Stimulated activated memory B cell treated with anti-CD40 and anti-IgM and Interleukin-4, amounts not matched to agents 10 μg/mL and 1 μg/mL and 100 μg/mL, for 72 hours (primary cell): ENCODE measurements at regions not wholly inside any gene's neighbourhood (a gene's known extent, or its start where the extent isn't known, plus 50 kb on each side); places are given as distances from the start of the nearest gene placed in this dataset.

ENCODE experiments used
- ATAC-seq: fragments of 150-1000 bp; cut with Tn5 transposase; 2 replicates; pipeline ENCODE4 v1.10.0; 2021
- H3K27ac Mint-ChIP-seq: one replicate; pipeline ENCODE4 v1.8.0; 2022; ENCODE audit warnings: mild to moderate bottlenecking, mixed read lengths
- H3K27me3 Mint-ChIP-seq: one replicate; pipeline ENCODE4 v1.8.0; 2022; ENCODE audit warnings: mixed read lengths
- H3K36me3 Mint-ChIP-seq: one replicate; pipeline ENCODE4 v1.8.0; 2022; ENCODE audit warnings: mixed read lengths
- H3K4me1 Mint-ChIP-seq: one replicate; pipeline ENCODE4 v1.8.0; 2022; ENCODE audit warnings: mixed read lengths
- H3K4me3 Mint-ChIP-seq: one replicate; pipeline ENCODE4 v1.8.0; 2022; ENCODE audit warnings: mild to moderate bottlenecking, moderate library complexity, mixed read lengths
- H3K9me3 Mint-ChIP-seq: one replicate; pipeline ENCODE4 v1.8.0; 2022; ENCODE audit warnings: mixed read lengths

GRCh38 chr11:86120807-86121206, 51.9 kb upstream of the PICALM start:
- no peak overlapping the region for H3K27ac Mint-ChIP-seq
- no peaks in the 10 kb centered on the region for H3K36me3 Mint-ChIP-seq
- no peak overlapping the region for H3K4me3 Mint-ChIP-seq
- H3K9me3 Mint-ChIP-seq, result no peaks in the 10 kb centered on the region
- no peak for ATAC-seq
- H3K4me1 Mint-ChIP-seq, result peaks cover 30% of the 10 kb centered on the region
- H3K27me3 Mint-ChIP-seq, result no peaks in the 10 kb centered on the region

DNA sequence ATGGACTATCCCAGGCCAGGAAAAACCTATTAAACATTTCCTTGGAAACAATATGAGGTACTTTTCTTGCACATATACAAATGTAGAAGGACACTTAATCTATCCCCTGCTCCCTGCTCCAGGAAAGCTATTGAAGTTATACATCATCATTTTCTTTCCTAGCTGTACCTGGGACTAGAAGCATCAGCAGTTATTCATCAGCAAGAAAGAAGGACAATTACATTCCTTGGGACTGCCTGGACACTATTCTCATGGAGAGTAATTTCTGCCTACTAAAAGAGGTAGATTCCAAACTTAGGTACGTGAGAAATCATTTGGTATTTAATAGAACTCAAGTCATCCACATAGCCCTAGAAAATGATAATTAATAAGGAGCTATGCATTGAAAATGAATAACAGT, 51.0 kb upstream of the PICALM start:
- H3K27me3 Mint-ChIP-seq, result no peaks in the 10 kb centered on the region
- no peak overlapping the region for H3K27ac Mint-ChIP-seq
- H3K4me1 Mint-ChIP-seq, result peaks cover 38% of the 10 kb centered on the region
- no peaks in the 10 kb centered on the region for H3K36me3 Mint-ChIP-seq
- no peak overlapping the region for H3K4me3 Mint-ChIP-seq
- no peaks in the 10 kb centered on the region for H3K9me3 Mint-ChIP-seq
- no peak for ATAC-seq

DNA sequence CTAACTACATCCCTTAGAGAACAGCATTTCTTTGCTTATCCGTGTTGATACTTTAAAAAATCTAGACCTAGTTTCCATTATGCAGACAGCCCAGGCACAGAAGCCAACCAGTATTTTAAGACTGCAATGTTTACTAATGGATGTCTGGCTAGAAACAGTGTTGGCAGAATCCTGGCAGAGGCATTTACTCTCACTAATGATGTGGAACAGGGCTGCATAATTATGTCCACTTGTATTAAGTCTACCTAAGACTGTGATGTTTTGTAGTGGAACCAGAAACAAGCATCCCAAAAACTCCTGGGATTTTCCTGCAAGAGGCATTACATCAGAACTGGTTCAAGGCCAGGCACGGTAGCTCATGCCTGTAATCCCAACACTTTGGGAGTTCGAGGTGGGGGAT, 50.2 kb upstream of the PICALM start:
- Mint-ChIP-seq H3K4me3 (no peak overlapping the region), H3K36me3 (no peaks in the 10 kb centered on the region), H3K27me3 (no peaks in the 10 kb centered on the region), H3K9me3 (no peaks in the 10 kb centered on the region), H3K4me1 (peaks cover 38% of the 10 kb centered on the region), H3K27ac (no peak overlapping the region)
- ATAC-seq, result no peak
